RWPE2 (cell line): ENCODE measurements at regions not wholly inside any gene's neighbourhood (a gene's known extent, or its start where the extent isn't known, plus 50 kb on each side); places are given as distances from the start of the nearest gene placed in this dataset.

ENCODE experiments used
- ATAC-seq: fragments of 200-7000 bp; cut with Tn5 transposase; 3 replicates; pipeline ENCODE4 v1.9.1; 2021; ENCODE audit warnings: low read depth
- DNase-seq: peaks from one replicate; pipeline ENCODE4 v3.0.0-alpha.2; 2020; ENCODE audit warnings: low spot score
- H3K27ac ChIP-seq: fragments of 450-650 bp; 2 replicates; pipeline ENCODE4 v1.5.1; 2017; ENCODE audit warnings: mild to moderate bottlenecking; ENCODE audit not compliant: poor library complexity, severe bottlenecking
- H3K27me3 ChIP-seq: fragments of 250-450 bp; sonication (Bioruptor Pico); 2 replicates; pipeline ENCODE4 v1.5.1; 2021; ENCODE audit warnings: mild to moderate bottlenecking, moderate library complexity; ENCODE audit not compliant: insufficient read depth, poor library complexity, severe bottlenecking
- H3K36me3 ChIP-seq: fragments of 250-450 bp; sonication (Bioruptor Pico); 2 replicates; pipeline ENCODE4 v1.5.1; 2020; ENCODE audit warnings: low read depth, mild to moderate bottlenecking, moderate library complexity
- H3K4me1 ChIP-seq: fragments of 250-450 bp; sonication (Bioruptor Pico); 2 replicates; pipeline ENCODE4 v1.5.1; 2021; ENCODE audit warnings: mild to moderate bottlenecking, moderate library complexity; ENCODE audit not compliant: insufficient read depth, poor library complexity, severe bottlenecking
- H3K4me3 ChIP-seq: fragments of 250-450 bp; sonication (Bioruptor Pico); 2 replicates; pipeline ENCODE4 v1.5.1; 2021; ENCODE audit warnings: mild to moderate bottlenecking, moderate library complexity; ENCODE audit not compliant: severe bottlenecking
- H3K9me3 ChIP-seq: fragments of 250-450 bp; sonication (Bioruptor Pico); 2 replicates; pipeline ENCODE4 v1.5.1; 2021; ENCODE audit warnings: mild to moderate bottlenecking, moderate library complexity; ENCODE audit not compliant: severe bottlenecking
- TF ChIP-seq, protein P1 (sequence below): fragments of 450-650 bp; IDR thresholded peaks from one replicate; pipeline ENCODE4 v1.5.1; 2017; ENCODE audit warnings: mild to moderate bottlenecking, moderate library complexity; ENCODE audit not compliant: poor library complexity, severe bottlenecking

DNA sequence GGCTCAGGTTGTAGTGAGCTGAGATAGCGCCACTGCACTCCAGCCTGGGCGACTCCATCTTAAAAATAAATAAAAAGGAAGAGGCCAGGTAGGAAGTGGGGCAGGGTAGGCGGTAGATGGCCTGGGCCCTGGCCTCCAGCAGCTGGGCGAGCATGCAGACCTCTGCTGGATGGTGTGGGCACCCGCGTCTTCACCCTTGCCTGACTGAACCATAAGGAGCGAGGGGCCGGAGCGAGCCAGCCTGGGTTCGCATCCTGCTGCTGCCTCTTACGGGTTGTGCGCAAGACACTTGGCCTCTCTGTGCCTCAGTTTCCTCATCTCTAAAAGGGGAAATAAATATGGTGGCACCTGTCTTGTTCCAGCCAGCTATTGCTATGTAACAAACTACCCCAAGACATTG, 146.1 kb upstream of the GSE1 start:
- Histone ChIP-seq H3K4me1 (peaks cover 4% of the 10 kb centered on the region), H3K27me3 (peaks cover 16% of the 10 kb centered on the region), H3K4me3 (no peak overlapping the region), H3K36me3 (no peaks in the 10 kb centered on the region), H3K9me3 (no peaks in the 10 kb centered on the region), H3K27ac (no peak overlapping the region)
- DNase-seq, result no peak
- ATAC-seq, result no peak
- TF ChIP-seq, protein P1, sequence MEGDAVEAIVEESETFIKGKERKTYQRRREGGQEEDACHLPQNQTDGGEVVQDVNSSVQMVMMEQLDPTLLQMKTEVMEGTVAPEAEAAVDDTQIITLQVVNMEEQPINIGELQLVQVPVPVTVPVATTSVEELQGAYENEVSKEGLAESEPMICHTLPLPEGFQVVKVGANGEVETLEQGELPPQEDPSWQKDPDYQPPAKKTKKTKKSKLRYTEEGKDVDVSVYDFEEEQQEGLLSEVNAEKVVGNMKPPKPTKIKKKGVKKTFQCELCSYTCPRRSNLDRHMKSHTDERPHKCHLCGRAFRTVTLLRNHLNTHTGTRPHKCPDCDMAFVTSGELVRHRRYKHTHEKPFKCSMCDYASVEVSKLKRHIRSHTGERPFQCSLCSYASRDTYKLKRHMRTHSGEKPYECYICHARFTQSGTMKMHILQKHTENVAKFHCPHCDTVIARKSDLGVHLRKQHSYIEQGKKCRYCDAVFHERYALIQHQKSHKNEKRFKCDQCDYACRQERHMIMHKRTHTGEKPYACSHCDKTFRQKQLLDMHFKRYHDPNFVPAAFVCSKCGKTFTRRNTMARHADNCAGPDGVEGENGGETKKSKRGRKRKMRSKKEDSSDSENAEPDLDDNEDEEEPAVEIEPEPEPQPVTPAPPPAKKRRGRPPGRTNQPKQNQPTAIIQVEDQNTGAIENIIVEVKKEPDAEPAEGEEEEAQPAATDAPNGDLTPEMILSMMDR, result no peak

DNA sequence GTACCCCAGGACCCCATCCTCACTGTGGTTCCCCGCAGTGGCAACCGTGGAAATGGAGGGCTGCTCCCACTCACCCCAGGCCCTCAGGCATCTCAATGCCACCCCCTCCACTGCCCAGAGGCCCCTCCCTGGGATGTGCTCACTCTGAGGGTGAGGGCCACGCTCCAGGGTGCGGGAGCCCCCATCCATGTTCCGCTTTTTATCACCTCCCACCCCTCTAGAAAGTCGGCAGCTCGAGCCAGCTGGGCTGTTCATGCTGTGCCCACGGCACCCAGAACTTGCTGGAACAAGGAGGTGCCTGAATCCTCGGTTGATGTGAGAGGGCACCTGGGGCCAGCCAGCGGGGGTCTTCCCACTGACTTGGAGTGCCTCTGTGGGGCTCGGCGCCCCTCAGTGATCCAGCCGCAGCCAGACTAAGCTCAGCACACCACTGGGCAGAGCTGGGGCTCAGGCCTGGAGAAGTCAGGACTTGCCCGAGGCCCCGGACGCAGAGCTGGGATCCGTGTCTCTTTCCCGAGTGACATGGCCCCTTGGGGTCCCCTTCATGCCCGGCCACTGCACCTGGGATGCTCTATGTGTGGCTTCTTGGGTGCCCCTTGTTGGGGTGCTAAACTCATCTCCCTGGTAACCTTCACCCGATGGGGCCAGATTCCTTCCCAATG, 143.1 kb upstream of the GSE1 start:
- H3K4me1 ChIP-seq, result peaks cover 7% of the 10 kb centered on the region
- H3K27me3 ChIP-seq, result no peaks in the 10 kb centered on the region
- DNase-seq (no peak), ATAC-seq (no peak)
- H3K36me3 ChIP-seq, result no peaks in the 10 kb centered on the region
- no peak overlapping the region for H3K27ac ChIP-seq
- H3K9me3 ChIP-seq, result no peaks in the 10 kb centered on the region
- TF ChIP-seq, protein P1, result no peak
- H3K4me3 ChIP-seq, result no peak overlapping the region

DNA sequence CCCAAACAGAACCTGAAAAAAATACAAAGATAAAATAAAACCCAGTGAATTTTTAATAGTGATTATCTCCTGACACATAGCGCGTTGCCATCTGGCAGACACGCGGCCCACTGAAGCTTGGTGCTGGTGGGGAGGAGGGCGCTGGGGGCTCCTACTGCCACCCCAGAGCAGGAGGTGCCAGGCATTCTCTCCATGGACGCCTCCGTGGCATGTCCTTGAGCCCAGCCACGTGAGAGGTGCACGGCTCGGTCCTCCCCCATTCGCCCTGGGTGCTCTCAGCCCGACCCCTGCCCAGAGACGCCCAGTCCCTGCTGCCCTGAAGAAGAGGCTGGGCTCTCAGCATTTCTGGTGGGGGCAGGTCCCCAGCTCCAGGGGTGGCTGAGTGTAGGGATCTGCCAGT, 142.2 kb upstream of the GSE1 start:
- H3K9me3 ChIP-seq, result no peaks in the 10 kb centered on the region
- no peak overlapping the region for H3K27ac ChIP-seq
- ATAC-seq (no peak), DNase-seq (no peak)
- peaks cover 7% of the 10 kb centered on the region for H3K4me1 ChIP-seq
- no peaks in the 10 kb centered on the region for H3K27me3 ChIP-seq
- H3K36me3 ChIP-seq, result no peaks in the 10 kb centered on the region
- TF ChIP-seq, protein P1, result no peak
- no peak overlapping the region for H3K4me3 ChIP-seq

DNA sequence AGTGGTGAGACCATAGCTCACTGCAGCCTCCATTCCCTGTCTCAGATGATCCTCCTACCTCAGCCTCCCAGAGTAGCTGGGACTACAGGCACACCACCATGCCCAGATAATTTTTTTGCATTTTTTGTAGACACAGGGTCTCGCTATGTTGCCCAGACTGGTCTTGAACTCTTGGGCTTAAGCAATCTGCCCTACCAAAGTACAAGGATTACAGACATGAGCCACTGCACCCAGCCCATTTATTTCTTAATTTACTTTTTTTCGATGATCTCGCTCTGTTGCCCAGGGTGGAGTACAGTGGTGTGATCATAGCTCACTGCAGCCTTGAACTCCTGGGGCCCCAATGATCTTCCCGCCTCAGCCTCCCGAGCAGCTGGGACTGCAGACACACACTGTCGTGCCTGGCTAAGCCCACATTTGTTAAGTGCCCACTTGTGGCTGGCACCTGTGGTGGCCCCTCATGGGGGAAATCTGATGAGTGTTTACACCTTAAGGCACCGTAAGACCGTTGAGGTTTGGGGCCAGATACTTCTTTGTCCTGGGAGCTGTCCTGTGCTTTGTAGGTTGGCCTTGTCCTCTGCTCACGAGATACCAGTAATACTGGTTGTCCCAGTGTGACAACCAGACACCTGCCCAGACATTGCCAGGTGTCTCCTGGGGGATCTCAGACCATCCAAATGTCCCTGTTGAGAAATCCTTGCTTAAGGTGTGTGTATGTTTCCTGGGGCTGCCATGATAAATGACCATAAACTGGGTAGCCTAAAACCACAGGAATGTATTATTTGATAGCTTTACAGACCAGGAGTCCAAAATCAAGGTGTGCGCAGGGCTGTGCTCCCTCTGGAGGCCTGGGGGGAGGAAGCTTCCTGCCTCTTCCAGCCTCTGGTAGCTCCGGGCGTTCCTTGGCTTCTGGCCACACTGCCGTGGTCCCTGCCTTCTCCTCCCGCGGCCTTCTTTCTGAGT, 141.4 kb upstream of the GSE1 start:
- no peaks in the 10 kb centered on the region for H3K27me3 ChIP-seq
- peak; percentile 80 for ATAC-seq
- H3K36me3 ChIP-seq, result no peaks in the 10 kb centered on the region
- no peak overlapping the region for H3K27ac ChIP-seq
- H3K4me3 ChIP-seq, result no peak overlapping the region
- DNase-seq, result no peak
- no peaks in the 10 kb centered on the region for H3K9me3 ChIP-seq
- TF ChIP-seq, protein P1, result peak; percentile 20
- H3K4me1 ChIP-seq, result peaks cover 7% of the 10 kb centered on the region
